GM18502 (cell line): ENCODE measurements at regions not wholly inside any gene's neighbourhood (a gene's known extent, or its start where the extent isn't known, plus 50 kb on each side); places are given as distances from the start of the nearest gene placed in this dataset.
"Not testable (repeated sequence)": the region's sequence is repeated elsewhere in the genome, so short reads cannot be mapped to it uniquely, and the experiment has no call there.

ENCODE experiments used
- ATAC-seq: cut with Tn5 transposase; IDR thresholded peaks from one replicate; pipeline ENCODE4 v1.9.1; 2021; ENCODE audit warnings: mild to moderate bottlenecking; ENCODE audit not compliant: unreplicated experiment, poor library complexity

DNA sequence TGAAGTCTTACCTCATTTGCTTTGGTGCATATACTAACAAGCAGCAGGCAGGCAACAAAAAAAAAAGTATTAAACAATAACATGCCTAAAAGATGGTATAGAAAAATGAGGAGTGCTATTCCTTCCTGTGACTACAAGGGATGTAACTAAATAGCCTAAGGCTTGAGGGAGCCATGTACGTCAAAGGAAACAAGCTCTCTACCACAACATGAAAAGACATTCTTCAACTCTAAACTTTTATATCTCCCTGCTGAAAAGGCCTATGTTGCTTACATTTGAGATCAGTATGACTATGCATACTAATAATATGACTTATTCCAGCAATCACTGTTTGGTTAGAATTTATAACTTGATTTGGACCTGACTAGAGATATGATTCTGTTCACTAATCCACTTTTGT, 347.9 kb downstream of the ADCYAP1 start:
- no peak for ATAC-seq

DNA sequence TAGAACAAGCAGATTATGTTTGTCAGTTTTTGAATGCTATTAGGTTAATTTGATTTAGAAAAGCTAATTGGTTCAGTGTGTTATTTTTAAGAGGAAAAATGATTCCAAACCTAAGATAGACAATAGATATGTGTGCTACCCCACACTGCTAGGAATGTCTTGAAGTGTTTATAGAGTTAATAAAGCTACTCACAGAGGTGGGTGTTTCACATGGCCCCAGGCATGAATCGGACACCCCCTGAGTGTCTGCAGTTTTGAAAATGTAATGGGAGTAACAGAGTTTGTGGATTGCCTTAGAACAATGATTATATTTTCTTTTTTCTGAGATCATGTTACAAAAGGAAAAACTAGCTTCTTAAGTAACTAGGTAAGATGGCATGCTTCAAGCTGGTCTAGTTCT, 348.3 kb downstream of the ADCYAP1 start:
- no peak for ATAC-seq

DNA sequence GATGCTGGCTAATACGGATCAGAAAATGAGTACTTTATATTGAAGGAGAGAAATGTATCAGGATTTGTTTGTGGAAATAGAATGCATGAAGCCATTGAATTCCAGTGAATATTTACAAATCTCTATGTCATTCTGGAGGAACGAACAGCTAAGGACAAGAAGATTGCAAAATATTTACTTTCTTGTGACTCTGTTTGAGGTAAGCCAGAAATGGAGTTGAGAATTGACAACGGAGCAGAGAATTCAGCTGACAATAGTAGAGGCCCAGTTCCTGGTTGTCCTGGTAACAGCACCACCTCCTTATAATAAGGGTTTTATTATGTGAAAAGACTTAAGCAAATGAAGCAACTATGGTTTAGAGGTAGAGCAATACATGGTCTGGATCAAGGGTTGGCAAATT, 349.2 kb downstream of the ADCYAP1 start:
- ATAC-seq = no peak

DNA sequence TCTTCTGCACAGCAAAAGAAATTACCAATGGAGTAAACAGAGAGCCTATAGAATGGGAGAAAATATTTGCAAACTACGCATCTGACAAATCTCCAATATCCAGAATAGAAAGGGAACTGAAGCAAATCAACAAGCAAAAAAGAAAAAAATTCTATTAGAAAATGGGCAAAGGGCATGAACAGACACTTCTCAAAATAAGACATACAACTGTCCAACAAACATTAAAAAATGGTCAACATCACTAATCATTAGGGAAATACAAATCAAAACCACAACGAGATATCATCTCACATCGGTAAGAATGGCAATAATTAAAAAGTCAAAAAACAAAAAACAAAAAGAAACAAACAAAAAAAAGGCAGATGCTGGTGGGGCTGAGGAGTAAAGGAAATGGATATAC, 356.4 kb downstream of the ADCYAP1 start:
- ATAC-seq = no peak

DNA sequence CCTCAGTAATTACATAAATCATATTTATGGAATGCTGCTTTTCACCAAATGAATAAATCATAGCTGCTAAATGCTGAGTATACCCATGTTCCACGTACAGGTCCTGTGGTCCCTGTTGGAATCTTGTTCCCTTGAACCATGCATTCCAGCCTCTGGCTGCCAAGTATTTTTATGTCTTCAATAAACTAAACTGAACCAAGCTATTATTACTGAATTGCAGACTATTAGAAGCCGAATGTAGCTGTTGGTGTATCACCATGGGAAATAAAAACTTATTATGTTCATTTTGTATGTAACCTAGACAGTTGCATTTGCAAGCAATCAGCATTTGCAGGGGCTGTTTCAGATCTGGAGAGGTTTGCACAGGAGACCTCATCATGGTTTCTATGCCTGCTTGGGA, 362.4 kb downstream of the ADCYAP1 start:
- no peak for ATAC-seq

DNA sequence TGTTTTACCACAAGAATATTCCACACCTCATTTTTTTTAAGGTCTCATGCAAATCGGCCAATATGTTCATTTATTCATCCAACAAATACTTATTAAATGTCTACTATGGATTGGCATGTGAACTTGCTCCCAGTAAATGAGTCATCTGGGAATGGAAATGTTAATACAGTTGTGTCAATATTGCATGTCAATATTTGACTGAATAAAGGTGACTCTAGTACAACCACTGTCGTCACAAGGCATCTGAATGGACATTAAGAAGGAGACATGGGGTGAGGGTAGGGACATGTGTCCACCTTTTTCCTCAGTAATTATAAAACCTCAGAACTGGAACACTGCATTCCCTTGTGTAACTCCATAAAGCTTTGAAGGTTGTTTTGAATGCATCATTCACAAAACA, 365.4 kb downstream of the ADCYAP1 start:
- no peak for ATAC-seq

DNA sequence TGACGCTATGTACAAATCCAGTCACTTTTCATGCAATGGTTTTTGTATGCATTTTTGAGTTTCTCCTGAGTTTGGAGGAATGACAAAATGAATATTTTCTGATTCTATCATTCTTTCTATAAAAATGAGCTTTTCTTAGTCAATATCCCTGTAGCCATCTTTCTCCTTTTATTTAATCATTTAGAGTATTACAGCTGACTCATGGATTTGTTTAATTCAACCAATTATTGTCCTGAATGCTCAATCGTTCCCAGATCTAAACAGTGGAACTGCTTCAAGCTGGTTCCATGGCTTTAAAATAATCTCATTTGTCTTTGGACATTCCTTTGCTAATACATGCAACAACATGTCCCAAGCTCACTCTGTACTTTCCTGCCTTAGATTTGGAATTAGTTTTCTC, 368.8 kb downstream of the ADCYAP1 start:
- no peak for ATAC-seq

DNA sequence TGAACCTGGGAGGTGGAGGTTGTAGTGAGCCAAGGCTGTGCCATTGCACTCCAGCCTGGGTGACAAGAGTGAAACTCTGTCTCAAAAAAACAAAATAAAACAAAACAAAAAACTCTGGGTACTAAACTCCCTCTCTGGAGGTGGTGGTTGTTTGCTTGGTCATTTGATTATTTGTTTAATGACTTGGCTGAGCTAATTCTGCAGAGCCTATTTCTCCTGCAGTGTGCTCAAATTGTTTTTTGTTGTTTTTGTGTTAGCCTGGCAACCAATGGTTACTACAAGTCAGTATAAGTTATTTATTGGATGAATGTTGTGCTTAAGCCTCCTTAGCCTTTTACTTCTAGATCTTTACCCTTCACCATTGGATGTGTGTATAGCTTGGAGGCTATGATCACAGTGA, 387.5 kb downstream of the ADCYAP1 start:
- ATAC-seq = no peak

DNA sequence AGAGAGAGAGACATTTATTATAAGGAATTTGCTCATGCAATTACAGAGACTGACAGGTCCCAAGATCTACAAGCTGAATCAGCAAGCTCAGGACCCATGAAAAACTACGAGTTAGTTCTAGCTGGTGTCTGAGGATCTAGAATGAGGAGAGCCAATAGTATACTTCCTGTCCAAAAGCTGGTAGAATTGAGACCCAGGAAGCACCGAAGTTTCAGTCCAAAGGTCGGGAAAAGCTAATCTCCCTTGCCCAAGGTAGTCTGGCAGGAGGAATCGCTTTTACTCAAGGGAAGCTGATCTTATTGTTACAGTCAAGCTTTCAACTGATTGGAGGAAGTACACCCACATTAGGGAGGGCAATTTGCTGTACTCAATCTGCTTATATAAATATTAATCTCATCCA, 389.6 kb downstream of the ADCYAP1 start:
- no peak for ATAC-seq

DNA sequence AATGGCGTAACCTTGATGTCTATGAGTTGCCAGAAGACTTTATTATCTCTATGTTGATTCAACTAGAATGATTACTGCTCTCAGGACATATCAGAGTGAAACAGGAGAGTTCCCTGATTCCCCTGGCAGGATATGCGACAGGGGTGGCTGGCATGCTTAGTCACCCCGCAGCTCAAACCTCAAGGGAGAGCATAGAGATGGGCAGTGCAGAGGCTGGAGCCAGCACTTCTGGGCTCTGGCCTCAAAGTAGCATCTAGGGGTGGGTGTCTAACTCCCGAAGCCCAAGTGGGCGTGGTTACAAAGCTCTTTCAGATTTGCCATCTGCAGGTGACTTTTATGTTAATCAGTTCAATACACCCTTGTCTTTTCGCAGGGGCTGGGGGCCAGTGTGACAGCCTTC, 391.6 kb downstream of the ADCYAP1 start:
- ATAC-seq = no peak

DNA sequence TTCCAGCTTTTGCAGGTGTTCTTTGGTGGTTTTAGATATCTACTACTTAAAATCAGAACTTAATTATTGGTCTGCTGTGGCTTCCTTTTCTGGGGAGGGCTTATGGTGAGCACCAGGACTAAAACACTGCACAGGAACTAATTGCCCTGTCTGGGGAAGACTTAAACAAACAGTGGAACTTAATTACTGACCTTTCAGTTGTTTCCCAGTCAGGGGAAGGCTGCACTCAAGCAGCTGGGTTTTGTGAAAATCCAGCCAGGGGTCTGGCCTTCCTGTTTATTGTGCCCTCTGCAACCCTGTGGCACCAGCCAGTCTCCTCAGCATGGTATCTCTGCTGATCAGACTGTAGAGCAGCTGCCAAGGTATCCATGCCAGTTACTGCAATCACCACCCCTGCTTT, 398.2 kb downstream of the ADCYAP1 start:
- no peak for ATAC-seq

DNA sequence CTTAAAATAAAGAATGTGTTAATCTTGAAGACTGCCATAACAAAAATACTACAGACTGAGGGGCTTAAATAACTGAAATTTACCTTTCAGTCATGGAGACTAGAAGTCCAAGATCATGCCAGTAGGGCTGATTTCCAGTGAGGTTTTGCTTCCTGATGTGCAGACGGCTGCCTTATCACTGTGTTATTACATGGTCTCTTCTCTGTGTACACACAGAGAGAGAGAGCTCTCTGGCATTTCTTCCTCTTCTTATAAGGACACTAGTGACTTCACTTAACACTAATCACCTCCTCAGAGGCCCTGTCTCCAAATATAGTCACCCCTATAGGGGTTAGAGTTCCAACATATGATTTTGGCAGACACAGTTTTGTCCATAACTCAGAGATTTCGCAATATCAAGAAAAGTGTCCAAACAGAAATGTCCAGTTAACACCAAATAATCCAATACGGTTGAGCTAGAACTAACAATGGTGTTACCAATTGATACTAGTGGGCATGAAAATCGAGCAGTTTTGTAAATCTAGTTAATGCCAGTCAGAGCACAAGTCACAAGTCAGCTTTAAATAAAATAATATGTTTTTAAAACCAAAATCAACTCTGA, 399.8 kb downstream of the ADCYAP1 start:
- ATAC-seq = no peak

DNA sequence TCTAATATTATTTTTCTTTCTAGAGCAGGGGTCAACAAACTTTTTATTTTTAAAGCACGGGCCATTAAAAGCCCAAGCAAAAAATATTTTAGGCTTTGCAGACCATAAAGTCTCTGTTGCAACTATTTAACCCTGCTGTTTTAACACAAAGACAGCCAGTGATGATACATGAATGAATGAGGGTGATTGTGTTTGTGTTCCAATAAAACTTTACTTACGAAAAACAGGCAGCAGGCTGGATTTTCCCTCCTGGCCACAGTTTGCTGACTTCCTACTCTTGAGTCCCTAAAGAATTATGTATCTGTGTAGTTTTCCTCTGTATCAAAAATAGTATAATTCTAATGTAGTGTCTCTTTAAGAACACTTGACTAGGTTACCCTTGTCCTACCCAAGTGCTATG, 402.0 kb downstream of the ADCYAP1 start:
- no peak for ATAC-seq

DNA sequence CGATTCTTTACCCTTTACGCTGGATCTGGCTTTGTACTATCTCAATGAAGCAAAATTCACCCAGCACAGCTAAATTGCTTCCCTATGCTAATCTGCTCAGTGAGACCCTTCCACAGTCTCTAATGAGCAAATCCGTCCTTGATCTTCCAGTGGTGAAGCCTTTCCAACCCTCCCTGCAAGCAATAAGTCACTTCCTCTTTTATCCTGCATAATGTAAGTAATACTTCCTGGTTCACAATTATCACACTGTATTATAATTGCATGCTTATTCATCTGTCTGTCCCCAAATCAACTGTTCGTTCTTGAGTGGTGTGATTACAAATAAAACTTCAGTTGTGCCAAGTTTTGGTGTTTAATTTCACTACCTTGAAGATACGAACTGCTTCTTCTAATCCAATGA, 404.0 kb downstream of the ADCYAP1 start:
- no peak for ATAC-seq

DNA sequence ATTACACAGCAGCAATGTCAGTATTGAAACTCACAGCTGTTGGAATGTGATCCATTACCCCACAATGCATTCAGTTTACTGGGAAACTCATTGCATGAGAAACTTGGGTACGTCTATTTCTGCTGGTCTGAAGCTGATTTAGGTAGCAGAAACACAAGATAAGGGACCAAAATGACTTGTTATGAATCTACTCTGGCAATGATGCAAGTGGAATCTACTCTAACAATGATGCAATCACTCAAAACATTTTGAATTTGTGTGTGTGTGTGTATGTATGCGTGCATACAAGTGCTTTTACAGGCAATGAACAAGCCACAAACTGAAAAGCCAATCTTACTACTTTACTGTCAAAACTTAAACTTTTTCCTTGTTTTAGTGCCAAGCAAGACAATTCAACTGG, 406.7 kb downstream of the ADCYAP1 start:
- ATAC-seq = no peak

DNA sequence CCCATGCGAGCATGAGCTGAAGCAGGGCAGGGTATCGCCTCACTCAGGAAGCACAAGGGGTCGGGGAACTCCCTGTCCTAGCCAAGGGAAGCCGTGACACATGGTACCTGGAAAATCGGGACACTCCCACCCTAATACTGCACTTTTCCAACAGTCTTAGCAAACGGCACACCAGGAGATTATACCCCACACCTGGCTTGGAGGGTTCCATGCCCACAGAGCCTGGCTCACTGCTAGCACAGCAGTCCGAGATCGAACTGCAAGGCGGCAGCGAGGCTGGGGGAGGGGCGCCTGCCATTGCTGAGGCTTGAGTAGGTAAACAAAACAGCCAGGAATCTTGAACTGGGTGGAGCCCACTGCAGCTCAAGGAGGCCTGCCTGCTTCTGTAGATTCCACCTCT, 430.7 kb downstream of the ADCYAP1 start:
- ATAC-seq = not testable (repeated sequence)

DNA sequence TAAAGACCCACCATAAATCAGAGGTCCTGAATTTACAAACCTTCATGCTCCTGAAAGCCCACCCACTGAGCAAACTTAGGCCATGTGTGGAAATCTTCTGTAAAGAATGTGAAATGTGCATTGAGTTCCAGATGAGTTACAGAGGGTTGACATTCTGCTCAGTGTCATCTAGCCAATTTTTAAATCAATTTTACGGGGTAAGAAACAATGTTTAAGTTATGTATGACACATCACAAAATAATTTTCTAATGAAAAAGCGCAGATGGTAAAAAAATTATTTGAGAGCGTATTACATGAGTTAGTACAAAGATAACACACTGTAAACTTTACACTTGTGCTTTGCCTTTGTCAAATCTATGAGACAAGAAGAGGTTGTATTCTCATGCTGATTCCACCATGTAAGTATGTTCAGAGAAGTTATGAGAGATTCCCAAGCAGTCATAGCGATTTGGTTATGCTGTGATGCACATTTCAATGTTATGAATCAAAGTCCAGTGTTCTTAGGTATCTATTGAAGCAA, 446.3 kb downstream of the ADCYAP1 start:
- no peak for ATAC-seq

DNA sequence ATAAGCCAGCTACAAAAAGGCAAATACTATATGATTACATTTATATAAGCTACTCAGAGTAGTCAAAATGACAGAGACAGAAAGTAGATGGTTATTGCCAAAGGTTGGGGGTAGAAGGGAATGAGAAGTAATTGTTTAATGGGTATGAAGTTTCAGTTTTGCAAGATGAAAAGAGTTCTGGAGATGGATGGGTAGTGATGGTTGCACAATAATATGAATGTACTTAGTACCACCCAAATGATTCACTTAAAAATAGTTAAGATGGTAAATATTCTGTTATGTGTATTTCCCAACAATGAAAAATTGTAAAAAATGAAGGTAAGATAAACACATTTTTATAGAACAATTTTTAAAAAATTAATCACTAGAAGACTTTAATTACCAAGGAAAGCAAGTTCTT, 448.4 kb downstream of the ADCYAP1 start:
- no peak for ATAC-seq

DNA sequence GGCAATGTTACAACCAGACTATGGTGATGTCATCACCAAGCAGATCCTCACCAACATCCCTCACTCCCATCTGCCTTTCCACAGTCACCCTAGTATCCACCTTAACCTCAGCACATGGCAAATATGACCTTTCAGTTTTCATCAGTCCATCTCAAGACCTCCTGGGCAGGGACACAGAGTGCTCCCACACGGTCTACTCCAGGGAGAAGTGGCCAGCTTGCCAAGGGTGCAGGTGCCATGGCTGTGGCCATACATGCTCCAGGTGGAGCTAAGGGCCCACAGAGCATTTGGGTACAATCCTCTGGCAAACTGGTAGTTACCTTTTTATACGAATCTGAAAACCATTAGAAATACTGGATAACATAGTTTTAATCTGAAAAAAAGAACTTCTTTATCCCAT, 453.1 kb downstream of the ADCYAP1 start:
- ATAC-seq = no peak

DNA sequence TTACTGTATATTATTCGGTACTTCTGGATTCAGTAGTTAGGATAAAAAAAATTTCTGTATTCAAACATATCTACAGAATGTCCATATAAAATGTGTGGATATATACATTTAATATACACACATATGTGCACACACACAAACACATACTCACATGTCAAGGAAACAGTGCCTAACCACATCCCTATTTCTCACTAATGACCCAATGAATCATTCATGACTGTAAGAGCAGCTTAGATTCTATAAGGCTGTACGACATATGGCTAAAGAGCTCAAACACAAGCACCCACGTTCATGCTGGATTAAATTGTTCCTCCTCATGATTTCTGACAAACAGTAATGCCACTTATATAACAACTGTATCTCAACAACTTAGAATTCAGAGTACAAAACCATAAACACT, 457.3 kb downstream of the ADCYAP1 start:
- no peak for ATAC-seq

DNA sequence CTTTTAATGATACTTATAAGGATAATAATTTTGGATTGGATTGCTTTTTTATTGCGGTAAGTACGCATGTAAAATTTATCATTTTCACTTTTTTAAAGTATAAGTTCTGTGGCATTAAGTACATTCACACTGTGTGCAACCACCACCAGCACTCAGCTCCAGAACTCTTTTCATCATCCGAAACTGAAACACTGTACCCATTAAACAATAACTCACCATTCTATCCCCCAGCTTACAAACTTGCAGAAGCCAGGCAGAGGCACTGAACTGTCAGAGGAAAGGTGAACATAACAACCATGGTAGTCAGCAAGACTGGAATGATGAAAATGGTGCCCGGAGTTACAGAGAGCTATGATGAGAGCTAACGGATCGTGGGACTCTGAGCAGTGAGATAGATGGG, 465.9 kb downstream of the ADCYAP1 start:
- ATAC-seq = no peak

DNA sequence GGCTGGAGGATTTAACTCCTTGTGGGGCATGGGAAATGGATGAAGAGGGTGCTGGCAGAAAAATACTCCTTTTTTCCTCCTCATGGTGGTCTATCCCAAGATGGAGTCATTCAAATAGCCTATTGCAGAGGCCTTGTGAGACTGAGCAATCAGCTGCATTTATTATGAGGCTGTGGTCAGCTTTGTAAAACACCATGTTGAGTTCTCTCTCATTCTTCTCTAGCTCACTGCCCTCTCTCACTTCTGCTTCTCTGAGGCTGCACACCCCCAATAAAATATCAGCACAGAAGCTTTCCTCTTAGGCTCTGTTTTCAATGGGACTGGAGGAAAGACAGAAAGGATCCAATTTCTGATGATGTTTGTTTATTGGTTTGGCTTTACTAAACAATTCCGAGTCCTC, 467.1 kb downstream of the ADCYAP1 start:
- no peak for ATAC-seq

DNA sequence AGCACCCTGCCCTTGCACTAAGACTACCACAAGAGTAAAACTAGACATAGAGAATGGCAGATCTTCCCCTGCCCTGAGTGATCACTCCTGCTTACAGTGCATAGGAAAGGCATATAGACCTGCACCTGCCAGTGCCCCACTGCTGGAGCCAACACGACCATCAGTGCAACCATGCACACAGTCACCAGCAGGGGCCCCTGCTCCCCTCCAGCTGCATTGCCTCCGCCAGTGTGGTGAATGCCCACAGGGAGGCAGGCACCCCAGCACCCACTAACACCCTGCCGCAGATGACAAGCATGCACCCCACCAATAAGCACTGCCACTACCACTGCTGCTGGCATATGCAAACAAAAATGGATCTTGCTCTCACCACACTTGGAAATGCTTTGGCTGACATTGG, 478.8 kb downstream of the ADCYAP1 start:
- no peak for ATAC-seq
